Suprapubic skin (tissue), 4 donors: ENCODE measurements at regions not wholly inside any gene's neighbourhood (a gene's known extent, or its start where the extent isn't known, plus 50 kb on each side); places are given as distances from the start of the nearest gene placed in this dataset.

ENCODE experiments used
- DNase-seq, 2 donors: peaks; one replicate each; pipeline ENCODE4 v3.0.0-alpha.2; 2019; ENCODE audit warnings: low spot score in 2 of 2
- H3K27ac ChIP-seq: fragments of 200-600 bp; sonication (generic); one replicate; pipeline ENCODE4 v1.5.1; 2019
- H3K27me3 ChIP-seq: fragments of 200-600 bp; sonication (generic); one replicate; pipeline ENCODE4 v1.5.1; 2019
- H3K36me3 ChIP-seq: fragments of 200-600 bp; sonication (generic); one replicate; pipeline ENCODE4 v1.5.1; 2019
- H3K4me1 ChIP-seq: fragments of 200-600 bp; sonication (generic); one replicate; pipeline ENCODE4 v1.5.1; 2019
- H3K4me3 ChIP-seq: fragments of 200-600 bp; sonication (generic); one replicate; pipeline ENCODE4 v1.5.1; 2019; ENCODE audit warnings: mild to moderate bottlenecking
- H3K9me3 ChIP-seq: fragments of 200-600 bp; sonication (generic); one replicate; pipeline ENCODE4 v1.5.1; 2019
- CTCF ChIP-seq, 2 donors: fragments of 200-600 bp in 1 of 2; fragments of 450-650 bp in 1 of 2; sonication (generic) in 1 of 2; IDR thresholded peaks; one replicate each; pipeline ENCODE4 v1.5.1; 2016 to 2019; ENCODE audit warnings: antibody characterized with exemption in 2 of 2, mild to moderate bottlenecking in 1 of 2, moderate library complexity in 1 of 2
- EP300 ChIP-seq: sonication (generic); formaldehyde crosslinking; IDR thresholded peaks from one replicate; pipeline ENCODE4 v1.6.1; 2017; ENCODE audit warnings: antibody characterized with exemption
- POLR2A ChIP-seq, 2 donors: fragments of 450-650 bp; IDR thresholded peaks; one replicate each; pipeline ENCODE4 v1.6.1; 2017; ENCODE audit warnings: antibody characterized with exemption in 2 of 2, mild to moderate bottlenecking in 2 of 2, moderate library complexity in 2 of 2
- POLR2AphosphoS5 ChIP-seq, 3 donors: sonication (generic); formaldehyde crosslinking; IDR thresholded peaks; one replicate each; pipeline ENCODE4 v1.6.1; 2017; ENCODE audit warnings: antibody characterized with exemption in 3 of 3
- WGBS: methylation state at CpG from one replicate; pipeline ENCODE4 v1.1.5; 2018; 5-methylcytosine and 5-hydroxymethylcytosine counted together

- Histone ChIP-seq H3K36me3 (no peaks in the 10 kb centered on the region), H3K27ac (no peak overlapping the region)
- 53% methylated on average over 4 of the region's 4 CpGs for WGBS
Observed at GRCh38 chr14:65910108-65910786, 497.7 kb downstream of the FUT8 start.

GRCh38 chr14:65915125-65915524 lies 502.6 kb downstream of the FUT8 start:
- Histone ChIP-seq H3K27ac (no peak overlapping the region), H3K4me1 (no peaks in the 10 kb centered on the region), H3K27me3 (no peaks in the 10 kb centered on the region), H3K4me3 (no peak overlapping the region), H3K9me3 (no peaks in the 10 kb centered on the region), H3K36me3 (no peaks in the 10 kb centered on the region)
- TF ChIP-seq EP300 (no peak), POLR2AphosphoS5 (IDR thresholded peaks at IDR 0.05) (no peak), CTCF (IDR thresholded peaks at IDR 0.05) (no peak), POLR2A (IDR thresholded peaks at IDR 0.05) (no peak)
- DNase-seq = no peak

More at GRCh38 chr14:65910108-65910786, 497.7 kb downstream of the FUT8 start:
- H3K9me3 ChIP-seq = no peaks in the 10 kb centered on the region
- TF ChIP-seq EP300 (no peak), POLR2AphosphoS5 (IDR thresholded peaks at IDR 0.05) (no peak), POLR2A (IDR thresholded peaks at IDR 0.05) (no peak), CTCF (IDR thresholded peaks at IDR 0.05) (no peak)
- no peak overlapping the region for H3K4me3 ChIP-seq
- H3K4me1 ChIP-seq = no peaks in the 10 kb centered on the region
- DNase-seq = no peak
- H3K27me3 ChIP-seq = no peaks in the 10 kb centered on the region

GRCh38 chr14:65916055-65916454 lies 503.5 kb downstream of the FUT8 start:
- WGBS = 88% methylated on average over 2 of the region's 2 CpGs
- no peaks in the 10 kb centered on the region for H3K9me3 ChIP-seq
- no peaks in the 10 kb centered on the region for H3K27me3 ChIP-seq
- DNase-seq = no peak
- TF ChIP-seq POLR2AphosphoS5 (IDR thresholded peaks at IDR 0.05) (no peak), POLR2A (IDR thresholded peaks at IDR 0.05) (no peak), EP300 (no peak), CTCF (IDR thresholded peaks at IDR 0.05) (no peak)
- no peak overlapping the region for H3K4me3 ChIP-seq
- H3K36me3 ChIP-seq = no peaks in the 10 kb centered on the region
- no peaks in the 10 kb centered on the region for H3K4me1 ChIP-seq
- no peak overlapping the region for H3K27ac ChIP-seq

GRCh38 chr14:65920996-65921395 lies 508.5 kb downstream of the FUT8 start:
- Histone ChIP-seq H3K4me3 (no peak overlapping the region), H3K27ac (no peak overlapping the region), H3K4me1 (no peaks in the 10 kb centered on the region), H3K36me3 (no peaks in the 10 kb centered on the region), H3K27me3 (no peaks in the 10 kb centered on the region), H3K9me3 (no peaks in the 10 kb centered on the region)
- DNase-seq = no peak
- WGBS = 79% methylated on average over 2 of the region's 2 CpGs
- TF ChIP-seq EP300 (no peak), CTCF (IDR thresholded peaks at IDR 0.05) (no peak), POLR2AphosphoS5 (IDR thresholded peaks at IDR 0.05) (no peak), POLR2A (IDR thresholded peaks at IDR 0.05) (no peak)

GRCh38 chr14:65922142-65922541 lies 509.6 kb downstream of the FUT8 start:
- Histone ChIP-seq H3K36me3 (no peaks in the 10 kb centered on the region), H3K9me3 (no peaks in the 10 kb centered on the region), H3K27ac (no peak overlapping the region), H3K27me3 (no peaks in the 10 kb centered on the region), H3K4me1 (no peaks in the 10 kb centered on the region), H3K4me3 (no peak overlapping the region)
- TF ChIP-seq CTCF (IDR thresholded peaks at IDR 0.05) (no peak), POLR2A (IDR thresholded peaks at IDR 0.05) (no peak)
- WGBS = 59% methylated on average over 3 of the region's 3 CpGs
- no peak for DNase-seq
